ENCODE measurements at regions not wholly inside any gene's neighbourhood (a gene's known extent, or its start where the extent isn't known, plus 50 kb on each side); places are given as distances from the start of the nearest gene placed in this dataset.

GRCh38 chr5:3684771-3685354 is 89.2 kb downstream of the IRX1 start:
- TF ChIP-seq CTCF (IDR thresholded peaks at IDR 0.05), result no peak
- TF ChIP-seq POLR2A (IDR thresholded peaks at IDR 0.05), result no peak

Measured in esophagus squamous epithelium (tissue), 4 donors.